Endothelial cell of umbilical vein (primary cell): ENCODE measurements at regions not wholly inside any gene's neighbourhood (a gene's known extent, or its start where the extent isn't known, plus 50 kb on each side); places are given as distances from the start of the nearest gene placed in this dataset.

Experiments used
- CTCF ChIP-seq, 2 donors: IDR thresholded peaks; 1 replicate in 1 of 2; 2 replicates in 1 of 2; pipeline ENCODE4 v1.5.1; 2011; ENCODE audit warnings: low read length in 2 of 2, mild to moderate bottlenecking in 2 of 2, moderate library complexity in 2 of 2, control low read depth in 1 of 2, inconsistent platforms in 1 of 2, low read depth in 1 of 2; ENCODE audit not compliant: insufficient read depth in 1 of 2; ENCODE audit errors: extremely low read depth in 1 of 2
- EZH2 ChIP-seq: IDR thresholded peaks from 2 replicates; pipeline ENCODE4 v1.6.1; 2012; ENCODE audit warnings: borderline replicate concordance, low read depth, mild to moderate bottlenecking, moderate library complexity, low read length, inconsistent platforms; ENCODE audit not compliant: severe bottlenecking
- MAX ChIP-seq: IDR thresholded peaks from 2 replicates; pipeline ENCODE4 v1.6.1; 2011; ENCODE audit not compliant: insufficient read depth, insufficient read length
- MYC ChIP-seq: IDR thresholded peaks from one replicate; pipeline ENCODE4 v1.6.1; 2011; ENCODE audit warnings: mild to moderate bottlenecking, low read depth, low read length
- POLR2A ChIP-seq: IDR thresholded peaks from 2 replicates; pipeline ENCODE4 v1.6.1; 2012; ENCODE audit warnings: low read depth, mild to moderate bottlenecking, control low read depth, low read length
- POLR2AphosphoS5 ChIP-seq: IDR thresholded peaks from 2 replicates; pipeline ENCODE4 v1.6.1; 2012; ENCODE audit warnings: low read depth, mild to moderate bottlenecking, control low read depth, low read length, moderate library complexity; ENCODE audit not compliant: insufficient read depth

- TF ChIP-seq MYC, result no peak
- no peak for TF ChIP-seq POLR2A
- no peak for TF ChIP-seq CTCF (IDR thresholded peaks at IDR 0.05; ENCODE audit: extremely low read depth in 1 of 2, insufficient read depth in 1 of 2, low read depth in 1 of 2, low read length in 2 of 2)
- no peak for TF ChIP-seq POLR2AphosphoS5
- no peak for TF ChIP-seq MAX
- TF ChIP-seq EZH2, result no peak
These were observed 52.5 kb upstream of the UNC5B start for GRCh38 chr10:71159892-71160291.
